ENCODE measurements at regions not wholly inside any gene's neighbourhood (a gene's known extent, or its start where the extent isn't known, plus 50 kb on each side); places are given as distances from the start of the nearest gene placed in this dataset.

GRCh38 chr16:73368715-73369114 is 320.8 kb upstream of the ZFHX3 start:
- TF ChIP-seq CTCF (IDR thresholded peaks at IDR 0.05) (no peak), POLR2A (IDR thresholded peaks at IDR 0.05) (no peak)
